Stimulated activated CD8-positive, alpha-beta memory T cell treated with anti-CD3 and anti-CD28 coated beads, Interleukin-2, amount 100 ng/mL, for 48 hours (primary cell): ENCODE measurements at regions not wholly inside any gene's neighbourhood (a gene's known extent, or its start where the extent isn't known, plus 50 kb on each side); places are given as distances from the start of the nearest gene placed in this dataset.

ENCODE experiments used
- DNase-seq, 2 donors: peaks; one replicate each; pipeline ENCODE4 v3.0.0-alpha.2; 2020; ENCODE audit warnings: low read depth in 2 of 2

GRCh38 chr6:165956874-165957273 lies 210.8 kb downstream of the TBXT start:
- DNase-seq = no peak

- DNase-seq = no peak
Observed at GRCh38 chr6:165952514-165952913, 215.1 kb downstream of the TBXT start.

DNA sequence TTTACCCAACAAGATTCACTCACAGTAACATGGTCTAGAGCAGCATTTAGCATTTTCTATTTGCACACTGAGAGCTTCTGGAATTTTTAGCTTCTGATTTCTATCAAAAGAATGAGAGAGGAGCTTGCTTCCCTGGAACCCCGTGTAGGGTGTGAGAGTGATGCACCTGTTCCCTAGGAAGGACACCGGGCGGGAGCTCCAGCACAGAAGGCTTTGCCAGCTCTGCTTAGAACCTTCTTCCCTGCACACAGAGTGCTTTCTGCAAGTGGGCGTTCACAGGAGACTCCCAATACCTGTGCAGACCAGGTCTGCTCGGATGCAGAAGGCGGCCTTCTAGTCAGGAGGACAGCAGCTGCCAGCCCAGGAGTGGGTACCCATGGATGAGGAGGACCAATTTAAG lies 217.3 kb downstream of the TBXT start:
- DNase-seq = no peak

DNA sequence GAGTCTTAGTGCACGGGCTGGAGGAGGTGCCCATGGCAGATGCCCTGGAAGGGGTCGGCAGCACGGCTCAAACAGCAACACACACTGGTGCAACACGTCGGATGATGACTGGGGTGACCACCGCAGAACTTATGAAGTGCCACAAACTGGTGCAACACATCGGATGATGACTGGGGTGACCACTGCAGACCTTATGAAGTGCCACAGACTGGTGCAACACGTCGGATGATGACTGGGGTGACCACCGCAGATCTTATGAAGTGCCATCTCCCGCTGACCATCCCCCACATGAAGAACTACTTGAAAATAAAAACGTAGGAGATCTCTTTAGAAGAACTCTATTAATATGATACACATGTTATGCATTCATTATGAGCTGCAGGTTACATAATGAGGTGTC lies 218.3 kb downstream of the TBXT start:
- no peak for DNase-seq

- DNase-seq = no peak
Observed at GRCh38 chr6:165944002-165944466, 223.6 kb downstream of the TBXT start.

DNA sequence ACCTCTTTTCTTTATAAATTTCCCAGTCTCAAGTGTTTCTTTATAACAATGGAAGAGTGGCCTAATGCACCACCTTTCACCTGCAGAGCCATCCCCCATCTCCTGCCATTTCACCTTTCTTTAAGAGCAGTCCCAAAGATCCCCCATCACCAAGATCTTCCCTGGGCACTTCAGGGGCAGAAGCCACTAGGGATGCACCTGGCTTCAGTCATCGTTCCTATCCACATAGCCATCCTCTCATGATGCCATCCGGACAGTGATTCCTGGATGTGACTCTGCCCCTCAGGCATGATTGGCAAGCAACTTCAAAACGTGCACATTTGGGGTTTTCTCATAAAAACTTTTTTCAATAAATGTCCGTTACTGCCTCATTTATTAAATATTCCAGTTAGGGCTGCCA lies 225.9 kb downstream of the TBXT start:
- DNase-seq = no peak

DNA sequence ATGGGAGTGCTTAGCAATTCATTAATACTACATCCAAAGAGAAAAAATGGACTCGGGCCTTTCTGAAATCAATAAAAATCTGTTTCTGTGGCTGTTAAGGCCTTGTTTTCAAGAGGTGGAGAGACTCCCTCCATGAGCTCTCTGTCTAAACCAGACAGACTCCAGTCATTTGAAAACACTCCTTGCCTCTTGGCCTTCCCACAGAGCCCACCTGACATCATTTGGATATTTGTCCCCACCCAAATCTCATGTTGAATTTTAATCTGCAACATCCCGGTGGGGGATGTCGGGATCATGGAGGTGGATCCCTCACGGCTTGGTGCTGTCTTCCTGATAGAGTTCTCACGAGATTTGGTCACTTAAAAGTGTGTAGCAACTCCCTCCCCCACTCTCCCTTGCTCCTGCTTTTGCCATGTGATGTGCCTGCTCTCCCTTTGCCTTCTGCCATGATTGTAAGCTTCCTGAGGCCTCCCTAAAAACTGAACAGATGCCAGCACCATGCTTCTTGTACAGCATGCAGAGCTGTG lies 226.3 kb downstream of the TBXT start:
- DNase-seq = no peak

DNA sequence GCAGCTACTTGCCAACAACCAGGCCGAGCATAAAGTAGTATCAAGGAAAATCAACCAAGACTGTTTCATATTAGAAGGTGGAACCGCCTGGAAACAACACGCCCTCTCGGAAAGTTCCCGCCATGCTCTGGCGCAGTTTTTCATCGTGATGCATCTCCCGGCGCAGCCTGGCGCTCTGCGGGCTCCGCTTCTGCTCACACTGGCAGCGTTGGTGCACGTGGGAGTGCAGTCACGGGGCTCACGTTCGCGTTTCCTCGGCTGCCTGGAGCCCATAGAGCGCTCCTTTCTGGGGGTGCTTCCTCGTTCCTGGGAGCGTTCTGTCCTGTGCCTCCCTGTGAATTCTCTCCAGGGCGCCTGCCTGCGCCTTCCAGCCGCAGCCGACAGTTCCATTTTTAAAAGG lies 227.3 kb downstream of the TBXT start:
- DNase-seq = no peak

GRCh38 chr6:165939601-165940290 lies 227.9 kb downstream of the TBXT start:
- DNase-seq = no peak

GRCh38 chr6:165939047-165939446 lies 228.6 kb downstream of the TBXT start:
- no peak for DNase-seq

- no peak for DNase-seq
Observed at GRCh38 chr6:165937564-165938358, 229.9 kb downstream of the TBXT start.

DNA sequence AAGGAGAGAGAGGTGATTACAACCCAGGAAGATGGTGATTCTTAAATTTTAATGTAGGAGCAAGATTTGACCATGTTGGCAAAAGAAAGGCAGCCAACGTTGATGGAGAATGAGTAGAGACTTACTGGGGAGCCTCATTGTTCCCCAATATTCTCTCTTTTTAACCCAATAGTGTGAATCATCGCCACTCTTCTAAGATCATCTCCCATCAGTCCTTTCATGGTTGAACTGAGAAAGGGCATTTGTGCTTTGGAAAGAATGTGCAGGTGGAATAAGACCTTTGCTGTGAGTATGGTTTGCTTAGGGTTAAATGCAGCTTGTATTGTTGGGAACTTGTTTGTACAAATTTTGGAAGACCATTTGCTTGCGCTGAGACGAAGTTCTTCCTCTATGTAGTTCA lies 231.0 kb downstream of the TBXT start:
- no peak for DNase-seq

GRCh38 chr6:165936096-165936495 lies 231.6 kb downstream of the TBXT start:
- no peak for DNase-seq

DNA sequence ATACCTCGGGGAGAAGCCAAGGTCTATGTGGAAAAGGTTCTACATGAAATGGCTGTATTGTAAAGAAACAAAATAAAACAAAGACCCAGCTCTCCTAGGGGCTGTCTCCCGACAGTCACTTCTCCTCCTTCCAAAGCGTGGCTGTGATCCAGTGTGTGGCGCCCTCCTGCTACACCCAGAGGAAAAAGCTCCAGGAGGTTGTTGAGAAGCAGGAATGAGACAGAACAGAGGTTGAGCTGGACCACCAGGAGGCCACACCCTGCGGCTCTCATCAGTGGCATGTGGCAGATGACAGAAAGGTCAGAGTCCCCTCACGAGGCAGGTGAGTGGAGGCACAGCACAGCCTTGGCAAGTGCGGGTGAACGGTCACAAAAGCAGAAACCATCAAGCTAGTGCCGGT lies 236.0 kb downstream of the TBXT start:
- DNase-seq = no peak

DNA sequence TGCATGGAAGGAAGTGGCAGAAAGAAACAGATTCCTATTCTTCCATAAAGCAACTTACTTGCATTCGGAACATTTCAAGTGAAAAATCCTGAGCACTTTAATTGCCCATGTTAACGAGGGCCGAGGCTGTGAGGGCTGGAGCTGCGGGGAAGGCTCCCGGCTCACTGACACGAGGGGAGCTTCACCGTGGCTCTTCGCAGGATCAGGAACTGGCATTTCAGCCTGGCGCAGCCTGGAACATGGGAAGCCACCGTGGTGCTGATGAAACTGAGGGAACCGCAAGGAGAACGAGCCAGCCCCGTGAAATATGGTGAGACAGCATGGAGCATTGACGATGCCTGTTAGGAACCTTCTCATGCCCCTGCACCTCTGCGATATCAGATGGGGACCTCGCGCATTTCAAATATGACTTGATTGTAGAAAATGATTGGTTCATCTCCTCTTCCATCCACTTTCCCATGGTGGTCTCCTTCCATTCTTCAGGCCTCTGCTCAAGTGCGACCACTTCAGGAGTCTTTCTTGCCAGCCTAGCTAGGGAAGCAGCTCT lies 236.9 kb downstream of the TBXT start:
- no peak for DNase-seq

DNA sequence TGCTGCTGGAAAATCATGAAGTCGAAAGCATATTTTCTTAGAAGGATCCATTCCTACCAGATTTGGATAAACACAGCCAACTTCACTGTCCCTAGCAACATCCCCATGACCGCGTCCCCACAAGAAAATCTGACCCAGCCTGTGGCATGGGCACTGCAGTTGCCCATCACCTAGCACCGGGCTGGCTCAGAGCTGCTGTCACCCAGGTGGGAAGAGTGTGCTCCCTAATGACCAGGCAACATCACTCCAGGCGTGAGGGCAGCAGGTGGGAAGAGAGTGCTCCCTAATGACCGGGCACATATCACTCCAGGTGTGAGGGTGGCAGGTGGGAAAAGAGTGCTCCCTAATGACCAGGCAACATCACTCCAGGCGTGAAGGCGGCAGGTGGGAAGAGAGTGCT lies 238.0 kb downstream of the TBXT start:
- no peak for DNase-seq

- no peak for DNase-seq
Observed at GRCh38 chr6:165926378-165926777, 241.3 kb downstream of the TBXT start.

- no peak for DNase-seq
Observed at GRCh38 chr6:165925474-165926156, 242.0 kb downstream of the TBXT start.

- DNase-seq = no peak
Observed at GRCh38 chr6:165922309-165922794, 245.3 kb downstream of the TBXT start.

DNA sequence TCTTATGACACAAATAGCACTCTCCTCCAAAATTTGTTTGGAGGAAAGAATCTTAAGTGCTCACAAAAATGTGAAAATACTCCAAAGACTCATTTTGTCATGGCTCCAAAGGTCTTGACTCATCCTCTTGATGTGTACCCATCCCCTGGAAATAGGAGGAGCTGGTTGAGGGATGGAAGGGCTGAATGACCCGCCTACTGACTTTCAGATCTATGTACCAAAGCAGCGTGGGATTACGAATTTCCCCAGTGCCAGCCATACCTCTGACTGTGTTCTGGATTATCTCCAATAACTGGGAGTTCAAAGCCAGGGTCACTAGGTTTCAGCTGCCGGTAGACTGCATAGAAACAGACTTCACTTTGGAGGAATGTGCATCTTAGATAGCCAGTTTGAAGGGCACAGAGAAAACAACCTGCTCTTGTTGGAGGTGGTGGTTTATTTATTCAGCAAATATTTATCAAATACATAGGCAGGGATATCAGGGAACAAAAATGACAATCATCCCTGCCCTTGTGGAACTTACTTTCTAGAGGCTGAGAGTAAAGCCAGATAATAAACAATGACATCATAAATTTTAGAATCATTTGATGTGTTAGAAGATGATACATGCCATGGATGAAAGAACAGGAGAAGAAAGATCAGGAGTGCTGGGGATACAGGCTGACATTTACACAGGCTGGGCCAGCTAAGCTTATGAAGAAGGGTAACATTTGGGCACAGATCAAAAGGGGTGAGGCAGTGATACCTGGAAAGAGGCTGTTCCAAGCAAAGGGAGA lies 246.6 kb downstream of the TBXT start:
- DNase-seq = no peak

GRCh38 chr6:165917576-165917975 lies 250.1 kb downstream of the TBXT start:
- no peak for DNase-seq
